GDM1 (cell line): ENCODE measurements at regions not wholly inside any gene's neighbourhood (a gene's known extent, or its start where the extent isn't known, plus 50 kb on each side); places are given as distances from the start of the nearest gene placed in this dataset.

Experiments used
- DNase-seq: peaks from one replicate; lab custom pipeline; 2025; lab: John Stamatoyannopoulos, UW

DNA sequence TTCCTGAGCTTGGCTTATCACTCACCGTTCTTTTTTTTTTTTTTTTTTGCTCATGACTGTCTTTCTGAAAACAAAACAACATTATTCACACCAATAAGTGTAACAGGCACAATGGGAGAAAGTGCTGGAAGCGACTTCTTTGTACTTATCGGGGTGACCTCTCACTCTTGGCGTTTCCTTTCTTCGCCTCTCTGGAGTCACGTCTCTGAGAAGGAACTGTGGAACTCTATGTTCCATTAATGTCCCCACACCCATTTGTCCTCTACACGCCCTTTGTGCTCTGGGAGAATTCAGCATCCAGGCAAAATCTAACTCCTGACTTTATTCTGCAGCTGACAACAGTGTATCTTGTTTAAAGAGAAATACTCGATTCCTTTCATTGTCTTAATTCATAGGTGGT lies 70.8 kb upstream of the FAM204A start:
- no peak for DNase-seq

DNA sequence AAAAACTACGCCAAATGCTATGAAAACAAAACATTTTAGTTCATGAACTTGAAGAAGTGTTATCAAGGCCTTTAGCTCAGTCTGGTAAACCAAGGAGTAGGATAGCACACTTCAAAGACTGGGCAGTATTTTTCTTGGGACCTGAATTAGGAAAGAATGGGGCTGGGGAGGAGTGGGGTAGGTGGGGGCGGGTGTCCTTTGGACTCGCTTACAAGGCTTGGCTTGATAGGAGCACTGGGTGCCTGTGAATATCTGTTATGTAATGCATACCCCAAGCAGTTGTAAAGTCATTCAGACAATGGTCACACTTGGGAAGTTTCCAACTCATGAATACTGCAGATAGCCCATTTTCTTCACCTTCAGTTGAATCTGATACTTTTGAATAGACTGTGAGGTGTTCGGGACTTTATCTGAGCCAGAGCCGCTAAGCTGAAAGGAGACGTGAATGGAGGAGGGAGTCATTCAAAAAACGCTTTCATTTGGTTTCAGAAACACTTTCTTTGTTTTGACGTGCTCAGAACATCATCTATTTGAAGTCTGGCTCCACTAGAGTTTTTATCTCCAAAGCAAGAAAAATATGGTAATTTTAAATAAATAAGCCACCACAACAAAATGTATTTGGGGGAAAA lies 70.1 kb upstream of the FAM204A start:
- DNase-seq: no peak

DNA sequence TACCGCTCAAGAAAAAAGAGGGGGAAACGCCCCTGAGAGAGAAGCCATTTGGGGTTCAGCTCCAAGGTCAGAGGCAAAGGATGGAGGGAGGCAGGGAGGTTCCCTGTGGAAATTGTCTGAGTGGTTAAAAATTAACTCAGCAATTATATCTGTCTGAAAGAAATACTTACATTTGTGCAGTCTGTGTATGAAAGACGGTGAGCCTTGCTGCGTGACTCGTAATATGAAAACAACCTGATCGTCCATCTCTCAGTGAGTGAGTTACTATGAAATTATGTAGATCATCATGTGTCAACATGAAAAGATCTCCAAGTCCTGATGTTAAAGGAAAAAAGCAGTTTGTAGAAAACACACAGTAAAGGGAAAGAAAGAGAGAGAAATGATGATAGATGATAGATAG lies 67.2 kb upstream of the FAM204A start:
- no peak for DNase-seq

DNA sequence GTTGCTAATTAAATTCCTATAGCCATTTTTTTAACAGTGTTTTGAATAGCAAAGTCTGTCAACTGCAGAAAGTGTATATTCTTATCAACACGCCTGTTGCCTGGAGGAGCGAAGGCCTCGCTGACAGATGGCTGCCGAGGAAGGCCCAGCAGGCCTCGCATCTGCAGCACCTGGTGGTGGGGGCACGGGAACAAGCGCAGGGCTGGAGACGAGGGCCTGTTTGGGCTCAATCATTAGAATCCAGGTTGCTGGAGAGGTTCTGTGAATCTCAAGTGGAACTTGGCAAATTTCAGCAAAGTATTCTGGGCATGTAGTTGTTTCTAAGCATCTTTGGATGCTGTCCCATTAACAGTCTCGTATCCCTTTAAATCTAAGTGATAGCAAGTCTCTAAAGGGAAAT lies 66.1 kb upstream of the FAM204A start:
- no peak for DNase-seq

DNA sequence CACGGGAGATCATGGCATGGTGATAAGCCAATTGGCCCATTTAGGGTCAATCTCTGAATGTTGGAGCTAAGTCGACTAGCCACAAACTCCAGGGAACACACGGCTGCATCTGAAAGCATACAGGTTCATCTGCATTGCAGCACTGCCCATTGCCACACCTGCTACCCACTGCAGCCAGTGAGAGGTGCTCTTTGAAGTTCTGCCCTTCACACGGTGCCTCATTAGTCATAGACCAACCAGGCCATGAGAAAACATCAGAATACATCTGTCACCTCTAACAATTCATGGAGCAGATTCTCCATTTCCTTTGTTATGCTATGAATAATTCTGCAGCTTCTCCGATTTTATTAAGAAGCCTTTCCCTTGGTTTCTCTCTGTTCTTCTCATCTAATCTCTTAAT lies 65.7 kb upstream of the FAM204A start:
- DNase-seq: no peak

DNA sequence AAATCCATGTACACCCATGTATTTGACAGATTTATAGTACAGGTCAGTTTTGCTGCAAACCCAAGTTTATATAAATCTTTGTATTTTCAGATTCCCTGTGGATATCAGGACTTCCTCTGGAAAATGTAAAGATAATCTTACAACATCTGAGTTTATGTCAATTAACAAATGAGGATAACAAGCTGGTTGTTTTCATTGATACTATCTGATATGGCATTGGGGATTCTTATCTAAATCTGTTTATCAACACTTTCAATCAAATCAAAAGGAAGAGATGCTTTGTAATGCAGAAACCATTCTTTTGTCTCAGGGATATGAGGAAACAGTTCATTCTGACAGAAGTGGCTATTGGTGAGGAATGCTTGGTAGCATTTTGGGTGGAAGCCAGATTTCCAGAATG lies 64.9 kb upstream of the FAM204A start:
- no peak for DNase-seq

DNA sequence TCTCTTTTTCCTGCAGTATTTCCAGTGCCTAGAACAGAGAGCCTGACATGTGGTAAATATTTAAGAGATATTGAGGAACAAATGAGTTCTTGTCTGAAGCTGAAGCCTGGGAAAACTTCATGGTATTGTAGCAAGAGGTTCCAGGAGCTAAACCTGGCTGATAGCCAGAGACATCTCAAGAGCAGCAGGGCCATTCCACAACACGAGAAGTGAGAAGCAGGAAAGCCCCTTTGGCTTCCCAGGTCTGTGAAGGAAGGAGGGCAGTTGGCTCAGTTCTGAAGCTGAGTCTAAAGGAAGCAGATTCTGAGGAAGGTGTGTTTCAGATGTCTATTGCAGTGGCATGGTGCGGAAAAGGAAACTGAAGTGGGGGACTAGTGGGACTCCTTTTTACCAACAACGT lies 63.8 kb upstream of the FAM204A start:
- DNase-seq: no peak

DNA sequence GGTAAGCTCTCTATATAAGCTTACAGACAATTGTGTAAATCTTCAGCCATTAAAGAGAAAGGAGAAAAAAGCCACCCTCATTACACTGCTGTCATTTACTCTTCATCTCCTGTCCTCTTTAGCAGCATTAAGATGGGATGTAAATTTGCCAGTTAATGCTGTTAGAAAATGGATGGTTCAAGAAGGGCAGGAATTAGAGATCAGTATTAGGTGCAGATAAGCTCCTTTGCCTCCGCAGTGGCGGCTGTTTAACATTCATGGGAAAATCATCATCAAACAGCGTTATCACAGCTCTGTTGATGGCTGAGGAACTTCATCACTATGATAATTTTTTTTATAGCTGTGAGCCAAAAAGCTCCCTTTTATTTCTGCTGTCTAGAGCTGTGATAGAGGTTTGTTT lies 61.8 kb upstream of the FAM204A start:
- DNase-seq: no peak

DNA sequence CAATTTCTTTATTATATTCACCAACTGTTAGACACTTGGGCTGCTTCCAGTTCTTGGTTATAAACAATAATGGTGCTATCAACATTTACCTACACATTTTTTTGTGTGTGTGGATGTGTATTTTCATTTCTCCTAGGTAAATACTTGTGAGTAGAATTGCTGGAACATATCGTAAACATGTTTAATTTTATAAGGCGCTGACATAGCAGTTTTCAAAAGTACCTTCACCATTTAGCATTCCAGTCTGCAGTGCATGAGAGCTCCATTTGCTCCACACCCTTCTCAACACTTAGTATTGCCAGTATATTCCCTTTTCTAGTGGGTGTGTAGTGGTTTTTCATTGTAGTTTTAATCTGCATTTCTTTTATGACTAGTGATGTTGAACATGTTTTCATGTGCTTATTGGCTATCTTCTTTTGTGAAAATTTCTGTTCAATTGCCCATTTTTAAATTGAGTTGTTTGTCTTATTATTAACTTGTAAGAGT lies 59.6 kb upstream of the FAM204A start:
- DNase-seq: no peak

DNA sequence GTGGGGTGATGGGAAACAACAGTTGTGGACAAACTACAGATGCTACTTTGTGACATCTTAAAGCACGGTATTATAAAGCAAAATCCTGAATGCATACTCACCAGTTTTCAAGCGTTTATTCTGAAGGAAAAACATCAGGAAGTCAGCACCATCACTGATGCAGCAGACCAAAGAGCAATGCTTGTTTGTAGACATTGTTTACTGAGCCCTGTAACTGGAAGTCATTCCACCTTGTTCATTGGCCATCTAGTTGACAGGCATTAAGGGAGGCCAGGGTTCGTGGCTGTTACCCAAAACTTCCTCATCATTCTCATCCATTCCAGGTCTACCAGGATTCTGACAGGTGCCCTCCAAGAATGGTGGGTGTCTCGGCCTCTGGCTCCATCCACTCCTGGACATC lies 55.3 kb upstream of the FAM204A start:
- DNase-seq: no peak

DNA sequence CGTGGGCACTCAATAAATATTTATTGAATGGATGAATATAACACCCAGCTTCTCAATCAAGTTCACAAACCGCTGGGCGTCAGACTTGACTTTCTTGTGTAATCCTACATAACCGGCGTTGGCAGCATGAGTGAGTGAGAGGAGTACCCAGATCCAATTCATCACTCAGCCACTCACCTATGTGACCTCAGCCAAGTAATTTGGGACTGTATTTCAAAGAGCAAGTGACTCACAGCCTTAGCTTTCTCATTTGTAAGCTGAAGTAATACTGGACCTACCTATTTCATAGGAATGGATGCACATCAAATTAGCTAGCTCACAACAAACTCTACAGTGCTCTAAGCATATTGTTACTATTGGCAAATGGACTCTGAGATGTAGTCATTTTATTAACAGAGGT lies 53.8 kb upstream of the FAM204A start:
- no peak for DNase-seq

DNA sequence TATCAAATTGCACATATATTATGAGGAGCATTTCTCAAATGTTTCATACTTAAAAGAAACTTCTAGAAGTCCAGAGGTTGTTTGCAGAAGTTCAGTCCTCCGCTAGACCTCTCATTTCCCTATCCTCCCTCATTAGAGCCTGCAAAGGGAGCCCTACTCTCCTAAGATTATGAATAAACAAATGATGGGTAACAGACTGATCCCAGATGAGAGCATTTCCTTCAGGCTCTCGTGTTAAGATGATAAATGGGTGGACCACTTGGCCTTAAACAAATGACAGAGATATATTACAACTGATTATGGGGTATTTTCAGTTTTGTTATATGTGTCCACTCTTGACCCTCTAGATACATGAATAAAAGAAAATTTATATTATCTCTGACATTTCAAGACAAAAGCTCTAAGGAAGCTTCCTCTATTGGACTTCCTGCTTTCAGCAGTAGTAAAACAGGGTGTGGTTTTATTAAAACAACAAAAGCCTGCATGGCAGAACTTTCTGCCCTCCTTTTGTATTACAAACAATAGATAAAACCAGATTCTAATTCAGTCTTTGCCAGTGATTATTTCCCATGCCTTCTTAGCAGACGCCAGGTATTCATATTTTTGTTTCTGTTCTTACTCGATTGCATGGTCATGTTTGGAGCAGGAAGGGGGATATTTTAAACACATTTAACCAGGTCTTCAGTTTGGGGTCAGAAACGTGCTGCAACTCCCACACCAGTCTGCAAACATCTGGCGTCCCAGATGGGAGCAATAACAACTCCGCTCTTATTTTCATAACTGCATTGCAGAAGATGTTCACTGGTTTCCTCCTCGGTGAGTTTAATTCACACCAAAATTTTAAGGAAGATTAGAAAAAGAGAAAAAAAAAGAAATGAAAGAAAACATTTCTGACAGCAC lies 52.4 kb upstream of the FAM204A start:
- no peak for DNase-seq

DNA sequence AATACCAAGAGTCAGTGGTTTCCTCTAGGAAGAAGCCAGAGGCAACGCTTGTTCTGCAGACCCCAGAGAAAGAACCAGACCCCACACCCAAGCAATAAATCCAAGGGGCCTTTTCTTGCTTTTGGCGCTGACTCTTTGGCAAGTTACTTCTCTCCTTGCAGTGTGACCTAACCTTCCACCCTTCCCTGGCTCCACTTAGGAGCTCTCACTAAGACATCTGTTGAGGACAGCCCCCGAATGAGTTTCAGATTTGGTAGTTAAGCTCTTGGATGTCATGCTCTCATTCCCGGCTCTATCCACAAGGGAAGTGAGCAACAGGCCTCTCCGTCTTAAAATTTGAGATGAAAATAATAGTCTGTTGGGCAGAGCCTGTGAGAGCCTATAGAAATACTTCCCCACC lies 50.6 kb upstream of the FAM204A start:
- DNase-seq: no peak
